ENCODE measurements at regions not wholly inside any gene's neighbourhood (a gene's known extent, or its start where the extent isn't known, plus 50 kb on each side); places are given as distances from the start of the nearest gene placed in this dataset.

- DNase-seq (no peak), ATAC-seq (no peak)
- Mint-ChIP-seq H3K4me3 (no peak overlapping the region), H3K27me3 (no peaks in the 10 kb centered on the region), H3K36me3 (ENCODE audit: low read depth) (no peaks in the 10 kb centered on the region), H3K27ac (no peak overlapping the region), H3K9me3 (no peaks in the 10 kb centered on the region), H3K4me1 (peaks cover 14% of the 10 kb centered on the region)
Observed at GRCh38 chrX:20402956-20403355, 136.2 kb upstream of the RPS6KA3 start.

GRCh38 chrX:20399728-20400414 is 133.2 kb upstream of the RPS6KA3 start:
- Mint-ChIP-seq H3K27me3 (no peaks in the 10 kb centered on the region), H3K36me3 (ENCODE audit: low read depth) (no peaks in the 10 kb centered on the region), H3K4me1 (peaks cover 17% of the 10 kb centered on the region), H3K9me3 (no peaks in the 10 kb centered on the region), H3K27ac (no peak overlapping the region), H3K4me3 (no peak overlapping the region)
- ATAC-seq, result peak; percentile 57
- DNase-seq, result no peak

DNA sequence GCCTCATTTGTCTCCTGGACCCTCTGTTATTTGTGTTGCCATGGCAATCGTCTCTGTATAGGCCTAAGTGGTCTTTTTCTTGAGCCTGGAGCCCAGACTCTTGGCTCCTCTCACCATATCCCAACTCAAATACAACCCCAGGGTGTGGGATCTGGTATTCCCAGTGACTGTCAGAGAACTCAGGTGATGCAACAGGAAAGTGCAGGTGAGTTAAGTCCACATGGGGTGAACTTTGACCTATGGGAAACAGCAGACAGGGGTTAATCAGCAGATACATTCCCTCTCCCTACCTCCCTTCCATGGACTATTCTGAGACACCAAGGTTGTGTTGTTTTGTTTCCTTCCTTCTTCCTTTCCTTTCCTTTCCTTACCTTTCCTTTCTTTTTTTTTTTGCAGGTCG is 130.9 kb upstream of the RPS6KA3 start:
- Mint-ChIP-seq H3K36me3 (ENCODE audit: low read depth) (no peaks in the 10 kb centered on the region), H3K4me3 (no peak overlapping the region), H3K27me3 (no peaks in the 10 kb centered on the region), H3K27ac (no peak overlapping the region), H3K4me1 (peaks cover 22% of the 10 kb centered on the region), H3K9me3 (no peaks in the 10 kb centered on the region)
- DNase-seq, result no peak
- no peak for ATAC-seq

DNA sequence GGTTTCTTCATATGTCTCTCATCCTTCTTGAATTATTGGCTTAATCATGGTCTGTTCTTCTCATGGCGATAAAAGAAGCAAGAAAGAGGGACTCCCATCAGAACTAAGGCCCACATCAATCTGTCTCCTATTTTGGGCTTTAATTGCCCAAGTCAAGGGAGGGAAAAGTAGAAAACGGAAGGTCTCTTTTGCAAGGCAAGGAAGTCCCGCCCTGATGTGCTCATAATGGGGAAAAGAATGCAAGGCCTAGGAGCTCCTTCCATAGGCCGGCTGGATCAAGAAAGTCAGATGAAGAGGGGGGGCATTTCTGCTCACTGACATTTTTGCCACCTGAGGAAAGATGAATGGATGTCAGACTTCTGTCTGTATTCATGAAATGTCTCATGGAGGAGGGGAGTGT is 127.7 kb upstream of the RPS6KA3 start:
- Mint-ChIP-seq H3K27me3 (no peaks in the 10 kb centered on the region), H3K9me3 (no peaks in the 10 kb centered on the region), H3K4me1 (peaks cover 15% of the 10 kb centered on the region), H3K36me3 (ENCODE audit: low read depth) (no peaks in the 10 kb centered on the region), H3K4me3 (no peak overlapping the region), H3K27ac (no peak overlapping the region)
- ATAC-seq (no peak), DNase-seq (no peak)

DNA sequence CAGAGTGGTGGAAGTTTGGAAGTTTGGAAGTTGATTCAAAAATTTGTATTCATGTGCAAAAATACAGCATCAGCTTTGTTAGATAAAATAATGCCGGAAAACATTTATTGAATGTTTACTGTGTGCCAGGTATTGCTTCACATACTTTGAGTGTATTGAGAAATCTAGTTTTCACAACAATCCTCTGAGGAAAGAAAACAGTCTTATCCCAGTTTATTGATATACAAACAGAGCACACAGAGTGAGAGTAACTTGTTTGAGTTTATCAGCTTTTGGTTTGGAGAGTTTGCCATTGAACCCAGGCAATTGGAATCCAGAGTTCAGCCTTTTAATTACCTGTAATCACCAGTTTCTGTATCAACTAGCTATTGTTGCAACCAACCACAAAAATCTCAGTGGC is 127.2 kb upstream of the RPS6KA3 start:
- Mint-ChIP-seq H3K27ac (no peak overlapping the region), H3K27me3 (no peaks in the 10 kb centered on the region), H3K9me3 (no peaks in the 10 kb centered on the region), H3K4me1 (peaks cover 11% of the 10 kb centered on the region), H3K4me3 (no peak overlapping the region), H3K36me3 (ENCODE audit: low read depth) (no peaks in the 10 kb centered on the region)
- ATAC-seq, result no peak
- DNase-seq, result no peak

DNA sequence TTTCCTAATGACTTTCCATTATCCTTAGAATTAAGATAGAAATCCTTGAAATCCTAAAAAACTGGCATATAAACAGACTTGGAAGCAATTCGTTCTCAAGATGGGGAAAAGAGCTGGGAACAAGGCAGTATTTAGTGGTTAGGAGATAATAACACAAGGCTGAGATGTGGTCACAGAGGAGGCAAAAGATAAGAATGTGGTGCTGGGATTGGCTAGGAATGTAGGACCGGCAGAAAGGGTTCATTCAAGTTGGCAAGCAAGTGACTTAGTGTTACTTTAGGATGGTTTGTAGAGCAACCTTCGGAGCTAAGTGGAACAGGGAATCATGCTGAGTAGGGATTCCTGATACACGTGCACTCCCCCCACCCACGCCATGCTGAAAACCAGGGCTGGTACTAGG is 121.9 kb upstream of the RPS6KA3 start:
- no peak for ATAC-seq
- H3K36me3 Mint-ChIP-seq (ENCODE audit: low read depth), result no peaks in the 10 kb centered on the region
- H3K27me3 Mint-ChIP-seq, result no peaks in the 10 kb centered on the region
- no peak overlapping the region for H3K27ac Mint-ChIP-seq
- H3K9me3 Mint-ChIP-seq, result no peaks in the 10 kb centered on the region
- no peak for DNase-seq
- no peak overlapping the region for H3K4me3 Mint-ChIP-seq
- peaks cover under 1% of the 10 kb centered on the region for H3K4me1 Mint-ChIP-seq

DNA sequence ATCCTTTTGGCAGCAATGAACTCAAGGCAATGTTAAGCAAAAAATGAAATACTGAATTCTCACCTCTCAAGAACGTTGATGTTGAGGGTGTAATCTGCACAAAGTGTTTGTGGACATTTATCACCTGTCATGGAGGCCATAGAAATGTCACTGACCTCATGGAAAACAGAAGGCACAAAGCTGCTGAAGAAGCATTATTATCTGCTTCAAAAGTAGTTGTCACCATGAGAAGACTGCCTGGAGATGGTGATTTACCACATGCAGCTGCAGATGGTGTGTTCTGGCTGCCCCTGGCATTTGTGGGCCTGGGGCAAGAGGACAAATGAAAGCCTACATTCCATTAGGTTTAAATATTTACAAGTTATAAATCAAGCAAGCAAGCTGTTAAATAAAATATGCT is 116.8 kb upstream of the RPS6KA3 start:
- ATAC-seq, result no peak
- H3K27ac Mint-ChIP-seq, result peak overlapping the region; percentile 76
- H3K9me3 Mint-ChIP-seq, result no peaks in the 10 kb centered on the region
- DNase-seq, result no peak
- H3K4me1 Mint-ChIP-seq, result peaks cover 27% of the 10 kb centered on the region
- H3K36me3 Mint-ChIP-seq (ENCODE audit: low read depth), result no peaks in the 10 kb centered on the region
- no peaks in the 10 kb centered on the region for H3K27me3 Mint-ChIP-seq
- H3K4me3 Mint-ChIP-seq, result no peak overlapping the region

DNA sequence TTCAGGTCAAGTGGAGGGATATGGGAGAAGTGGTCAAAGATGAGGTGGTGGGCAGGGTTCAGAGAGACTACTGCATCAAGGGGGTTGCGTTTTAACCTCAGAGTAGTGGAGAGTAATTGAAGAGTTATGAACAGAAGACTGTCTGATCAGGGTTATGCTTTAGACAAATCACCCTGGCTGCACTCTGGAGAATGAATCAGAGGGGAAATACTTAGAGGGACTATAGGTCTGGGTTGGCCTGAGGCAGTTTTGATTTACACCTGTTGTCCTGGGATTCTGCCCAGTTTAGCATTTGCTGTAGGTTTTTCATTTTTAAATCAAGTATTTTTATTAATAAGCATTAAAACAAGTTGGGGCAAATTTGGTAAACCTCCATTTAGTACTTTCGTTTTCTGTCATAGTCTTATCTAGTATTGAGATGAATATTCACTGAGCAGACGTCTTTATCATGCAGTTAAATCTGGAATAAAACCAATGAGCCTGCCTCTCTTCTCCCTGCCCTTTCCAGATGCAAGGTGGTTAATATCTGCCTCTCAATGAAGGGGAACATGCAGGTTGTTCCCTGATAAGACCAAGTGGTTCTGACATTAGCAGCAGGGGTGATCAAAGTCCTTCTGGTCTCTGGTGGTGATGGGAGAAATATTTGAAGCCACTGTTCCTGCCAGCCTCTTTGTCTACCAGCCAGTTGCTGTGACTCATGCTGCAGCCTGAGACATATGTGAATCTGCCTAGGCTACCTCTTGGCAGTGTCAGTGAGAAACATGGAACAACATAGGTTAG is 116.0 kb upstream of the RPS6KA3 start:
- DNase-seq (peak; percentile 5), ATAC-seq (peak; percentile 62)
- H3K4me3 Mint-ChIP-seq, result no peak overlapping the region

GRCh38 chrX:20382082-20382481 is 115.4 kb upstream of the RPS6KA3 start:
- no peak overlapping the region for H3K27ac Mint-ChIP-seq
- H3K4me3 Mint-ChIP-seq, result no peak overlapping the region
- no peaks in the 10 kb centered on the region for H3K9me3 Mint-ChIP-seq
- no peaks in the 10 kb centered on the region for H3K36me3 Mint-ChIP-seq (ENCODE audit: low read depth)
- DNase-seq (no peak), ATAC-seq (no peak)
- H3K27me3 Mint-ChIP-seq, result no peaks in the 10 kb centered on the region
- peaks cover 40% of the 10 kb centered on the region for H3K4me1 Mint-ChIP-seq

More for the DNA sequence above, 116.0 kb upstream of the RPS6KA3 start:
- no peaks in the 10 kb centered on the region for H3K36me3 Mint-ChIP-seq (ENCODE audit: low read depth)
- H3K27me3 Mint-ChIP-seq, result no peaks in the 10 kb centered on the region
- no peaks in the 10 kb centered on the region for H3K9me3 Mint-ChIP-seq
- H3K27ac Mint-ChIP-seq, result peak overlapping the region; percentile 76
- H3K4me1 Mint-ChIP-seq, result peaks cover 34% of the 10 kb centered on the region

DNA sequence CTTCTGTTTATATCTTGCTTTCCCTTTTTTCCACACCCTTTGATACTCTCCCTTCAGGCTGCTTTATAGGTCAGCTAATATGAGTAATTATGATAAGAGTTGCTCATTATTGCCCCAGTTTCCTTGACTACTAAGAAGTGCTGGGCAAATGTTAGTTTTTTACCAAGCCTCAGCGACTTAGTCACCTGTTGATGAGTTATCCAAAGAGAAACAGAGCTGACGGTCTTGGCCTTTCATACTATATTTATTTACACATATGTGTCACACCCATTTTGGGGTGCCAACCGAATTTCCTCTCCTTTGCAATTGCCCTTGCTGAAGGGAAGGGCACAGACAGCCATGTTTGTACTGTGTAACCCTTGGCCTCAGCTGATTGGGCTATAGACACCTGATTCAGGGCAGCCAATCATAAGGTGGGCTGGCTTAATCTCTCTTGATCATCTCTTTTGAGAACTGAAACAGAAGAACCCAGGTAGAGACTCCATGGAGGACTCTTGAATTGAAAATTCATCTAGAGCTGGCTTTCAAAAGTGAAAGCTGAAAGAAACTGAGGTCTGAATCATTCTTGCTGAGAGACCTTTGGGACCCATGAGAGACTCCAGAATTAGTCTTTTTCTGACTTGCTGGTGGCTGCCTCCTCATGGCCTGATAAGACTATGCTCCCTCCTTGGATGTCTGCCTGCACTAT is 111.7 kb upstream of the RPS6KA3 start:
- Mint-ChIP-seq H3K27ac (peak overlapping the region; percentile 90), H3K9me3 (no peaks in the 10 kb centered on the region), H3K4me1 (peaks cover 50% of the 10 kb centered on the region), H3K27me3 (no peaks in the 10 kb centered on the region), H3K4me3 (peak overlapping the region; percentile 60), H3K36me3 (ENCODE audit: low read depth) (no peaks in the 10 kb centered on the region)
- peak; percentile 83 for ATAC-seq
- DNase-seq, result peak; percentile 21

- ATAC-seq (no peak), DNase-seq (no peak)
- H3K27me3 Mint-ChIP-seq, result no peaks in the 10 kb centered on the region
- no peaks in the 10 kb centered on the region for H3K36me3 Mint-ChIP-seq (ENCODE audit: low read depth)
- no peaks in the 10 kb centered on the region for H3K9me3 Mint-ChIP-seq
- H3K27ac Mint-ChIP-seq, result peak overlapping the region; percentile 21
- peaks cover 45% of the 10 kb centered on the region for H3K4me1 Mint-ChIP-seq
- no peak overlapping the region for H3K4me3 Mint-ChIP-seq
Observed at GRCh38 chrX:20374900-20375438, 108.3 kb upstream of the RPS6KA3 start.

DNA sequence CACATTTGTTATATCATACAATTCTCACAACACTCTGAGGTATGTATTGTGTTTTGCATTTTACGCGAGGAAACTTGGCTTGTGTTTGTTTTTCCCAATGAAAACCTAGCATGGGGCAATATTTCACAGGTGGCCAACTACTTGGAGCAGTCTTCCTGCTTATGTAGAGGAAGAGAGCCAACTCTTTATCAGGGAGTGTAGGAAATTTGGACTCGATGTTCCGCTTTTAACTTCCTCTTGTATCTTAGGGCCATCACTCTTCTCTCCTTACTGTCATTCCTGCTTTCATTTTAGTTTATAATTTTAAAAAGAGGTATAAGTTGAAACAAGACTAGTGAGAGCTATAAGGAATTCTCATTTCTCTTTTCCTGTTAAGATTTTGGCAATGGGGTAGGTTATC is 107.7 kb upstream of the RPS6KA3 start:
- H3K36me3 Mint-ChIP-seq (ENCODE audit: low read depth), result no peaks in the 10 kb centered on the region
- DNase-seq, result no peak
- H3K9me3 Mint-ChIP-seq, result no peaks in the 10 kb centered on the region
- peaks cover 42% of the 10 kb centered on the region for H3K4me1 Mint-ChIP-seq
- ATAC-seq, result no peak
- no peaks in the 10 kb centered on the region for H3K27me3 Mint-ChIP-seq
- H3K27ac Mint-ChIP-seq, result no peak overlapping the region
- no peak overlapping the region for H3K4me3 Mint-ChIP-seq

GRCh38 chrX:20373063-20373462 is 106.4 kb upstream of the RPS6KA3 start:
- Mint-ChIP-seq H3K27me3 (no peaks in the 10 kb centered on the region), H3K4me1 (peaks cover 32% of the 10 kb centered on the region), H3K9me3 (no peaks in the 10 kb centered on the region), H3K27ac (no peak overlapping the region), H3K36me3 (ENCODE audit: low read depth) (no peaks in the 10 kb centered on the region), H3K4me3 (no peak overlapping the region)
- no peak for ATAC-seq
- DNase-seq, result no peak

DNA sequence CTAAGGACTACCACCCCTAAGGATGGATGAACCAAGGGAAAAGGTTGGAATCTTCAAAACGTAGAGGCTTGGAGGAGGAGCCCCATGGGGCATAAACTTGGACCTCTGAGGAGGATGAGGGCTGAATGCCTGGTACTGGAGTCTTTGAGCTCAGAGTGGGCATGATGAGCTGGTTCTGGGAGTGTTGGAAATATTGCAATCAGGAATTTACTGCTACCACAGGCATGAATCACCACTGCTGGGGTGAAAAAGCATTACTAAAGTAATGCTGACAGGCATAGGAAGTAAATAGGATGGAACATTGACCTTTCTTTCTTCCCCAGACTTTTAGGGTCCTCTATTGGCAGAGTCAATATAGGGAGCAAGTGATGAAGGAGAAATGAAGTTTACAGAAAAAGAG is 105.8 kb upstream of the RPS6KA3 start:
- no peaks in the 10 kb centered on the region for H3K36me3 Mint-ChIP-seq (ENCODE audit: low read depth)
- H3K27me3 Mint-ChIP-seq, result no peaks in the 10 kb centered on the region
- ATAC-seq (no peak), DNase-seq (no peak)
- H3K9me3 Mint-ChIP-seq, result no peaks in the 10 kb centered on the region
- H3K27ac Mint-ChIP-seq, result no peak overlapping the region
- peaks cover 27% of the 10 kb centered on the region for H3K4me1 Mint-ChIP-seq
- no peak overlapping the region for H3K4me3 Mint-ChIP-seq

GRCh38 chrX:20369468-20369867 is 102.8 kb upstream of the RPS6KA3 start:
- no peaks in the 10 kb centered on the region for H3K36me3 Mint-ChIP-seq (ENCODE audit: low read depth)
- no peak overlapping the region for H3K27ac Mint-ChIP-seq
- no peaks in the 10 kb centered on the region for H3K27me3 Mint-ChIP-seq
- H3K9me3 Mint-ChIP-seq, result no peaks in the 10 kb centered on the region
- peaks cover 10% of the 10 kb centered on the region for H3K4me1 Mint-ChIP-seq
- no peak overlapping the region for H3K4me3 Mint-ChIP-seq
- ATAC-seq, result no peak
- no peak for DNase-seq

Measured in activated naive CD8-positive, alpha-beta T cell treated with anti-CD3 and anti-CD28 coated beads, Interleukin-2, amount 50 U/mL, for 24 hours (primary cell).